PC-3 (cell line): ENCODE measurements at regions not wholly inside any gene's neighbourhood (a gene's known extent, or its start where the extent isn't known, plus 50 kb on each side); places are given as distances from the start of the nearest gene placed in this dataset.

Experiments used
- CTCF ChIP-seq: fragments of 300-600 bp; sonication (generic); conservative IDR thresholded peaks from 2 replicates; pipeline ENCODE4 v1.5.1; 2017; ENCODE audit warnings: antibody characterized with exemption, low read depth, mild to moderate bottlenecking, low read length
- EZH2 ChIP-seq: fragments of 300-600 bp; sonication (generic); IDR thresholded peaks from one replicate; pipeline ENCODE4 v1.6.1; 2017; ENCODE audit warnings: antibody characterized with exemption, mild to moderate bottlenecking, low read length; ENCODE audit not compliant: unreplicated experiment
- EZH2phosphoT487 ChIP-seq: fragments of 300-600 bp; sonication (generic); IDR thresholded peaks from 2 replicates; pipeline ENCODE4 v1.6.1; 2018; ENCODE audit warnings: mild to moderate bottlenecking, antibody characterized with exemption, low read length, borderline replicate concordance

DNA sequence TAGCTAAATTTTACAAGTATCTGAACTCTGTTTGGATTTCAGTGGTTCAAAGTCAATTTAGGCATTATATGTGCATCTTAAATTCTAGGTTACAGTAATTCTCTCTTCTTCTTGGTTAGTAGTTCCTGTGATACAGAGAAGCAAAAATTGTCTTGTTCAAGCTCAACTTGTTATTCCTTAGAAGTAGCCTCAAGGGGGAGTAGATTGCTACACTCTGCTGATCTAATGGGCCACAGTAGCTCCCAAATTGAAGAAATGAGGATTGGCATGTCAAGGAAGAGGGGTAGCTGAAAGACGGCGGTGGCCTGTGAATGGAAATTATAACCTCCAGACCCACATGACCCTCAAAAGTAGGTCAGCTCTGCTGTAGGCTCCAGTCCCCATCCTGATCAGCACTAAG is 334.7 kb downstream of the HRH4 start:
- TF ChIP-seq EZH2: no peak
- TF ChIP-seq CTCF: no peak
- no peak for TF ChIP-seq EZH2phosphoT487
